Endothelial cell of umbilical vein (primary cell): ENCODE measurements at regions not wholly inside any gene's neighbourhood (a gene's known extent, or its start where the extent isn't known, plus 50 kb on each side); places are given as distances from the start of the nearest gene placed in this dataset.

ENCODE experiments used
- BruUV-seq: library from RNA; stranded (reverse); fragments of 400-500 nt; replicated peaks from 2 replicates; lab custom pipeline; 2021; lab: Mats Ljungman, UMichigan
- CTCF ChIA-PET: fragments of 300-600, 350-600 bp; sonication (Branson Sonifier 250); formaldehyde crosslinking; loops from one replicate; lab custom pipeline; 2021; ENCODE audit warnings: antibody characterized with exemption, inconsistent platforms; lab: Charles Lee
- POLR2A ChIA-PET: fragments of 300-600, 350-600 bp; sonication (Branson Sonifier 250); formaldehyde crosslinking; loops from one replicate; lab custom pipeline; 2021; ENCODE audit warnings: antibody characterized with exemption, inconsistent platforms; lab: Charles Lee
- DNase-seq: peaks from one replicate; pipeline ENCODE4 v3.0.0-alpha.2; 2011; ENCODE audit warnings: low read depth, low spot score
- FAIRE-seq: peaks from 2 replicates; lab custom pipeline; 2011; peaks lifted over from hg19 to GRCh38; lab: Jason Lieb, UNC
- H2AFZ ChIP-seq: 2 replicates; pipeline ENCODE4 v1.6.0; 2012; ENCODE audit warnings: low read depth, low read length, control low read depth, inconsistent platforms
- H3K27ac ChIP-seq: 2 replicates; pipeline ENCODE4 v1.5.1; 2011; ENCODE audit warnings: low read depth, mild to moderate bottlenecking, control low read depth, low read length, moderate library complexity; ENCODE audit not compliant: insufficient read depth
- H3K27me3 ChIP-seq, 2 experiments: 2 replicates each; pipeline versions ENCODE4 v1.6.0 to v1.6.1; 2011; ENCODE audit warnings: low read length in 2 of 2, mixed read lengths in 1 of 2; ENCODE audit not compliant: control insufficient read depth in 2 of 2, insufficient read depth in 2 of 2
- H3K36me3 ChIP-seq, 2 experiments: 2 replicates in 1 of 2; 3 replicates in 1 of 2; pipeline ENCODE4 v1.5.1; 2011; ENCODE audit warnings: low read length in 2 of 2, mild to moderate bottlenecking in 1 of 2, moderate library complexity in 1 of 2; ENCODE audit not compliant: control insufficient read depth in 2 of 2, insufficient read depth in 2 of 2; ENCODE audit errors: extremely low read depth in 1 of 2
- H3K4me1 ChIP-seq: 3 replicates; pipeline ENCODE4 v1.5.1; 2011; ENCODE audit warnings: mild to moderate bottlenecking, low read length; ENCODE audit not compliant: control insufficient read depth, insufficient read depth; ENCODE audit errors: extremely low read depth
- H3K4me2 ChIP-seq: 2 replicates; pipeline ENCODE4 v1.6.1; 2011; ENCODE audit warnings: low read length, control low read depth, mixed read lengths; ENCODE audit not compliant: insufficient read depth
- H3K4me3 ChIP-seq, 3 experiments: fragments of 200-600 bp in 1 of 3; sonication (generic), shearing (Covaris generic) in 1 of 3; replicated peaks in 1 of 3; 2 replicates each; pipeline ENCODE4 v1.5.1; 2011 to 2016; ENCODE audit warnings: control low read depth in 3 of 3, low read length in 3 of 3, mild to moderate bottlenecking in 2 of 3, inconsistent platforms in 1 of 3, low read depth in 1 of 3, moderate library complexity in 1 of 3; ENCODE audit not compliant: insufficient read depth in 1 of 3
- H3K79me2 ChIP-seq: 2 replicates; pipeline ENCODE4 v1.6.0; 2012; ENCODE audit warnings: low read length, inconsistent platforms; ENCODE audit not compliant: control insufficient read depth, insufficient read depth
- H3K9ac ChIP-seq: replicated peaks from 2 replicates; pipeline ENCODE3; 2011; ENCODE audit warnings: low read length, control low read depth; ENCODE audit not compliant: insufficient read depth; ENCODE audit errors: extremely low read depth
- H3K9me1 ChIP-seq: replicated peaks from 3 replicates; pipeline ENCODE4 v1.6.0; 2011; ENCODE audit warnings: mild to moderate bottlenecking, low read length; ENCODE audit not compliant: control insufficient read depth, insufficient read depth; ENCODE audit errors: extremely low read depth
- H3K9me3 ChIP-seq: replicated peaks from 2 replicates; pipeline ENCODE4 v1.5.1; 2012; ENCODE audit warnings: low read length, inconsistent platforms; ENCODE audit not compliant: control insufficient read depth, insufficient read depth
- H4K20me1 ChIP-seq: replicated peaks from 2 replicates; pipeline ENCODE3; 2011; ENCODE audit warnings: mild to moderate bottlenecking, low read length; ENCODE audit not compliant: control insufficient read depth, insufficient read depth; ENCODE audit errors: extremely low read depth
- EZH2 ChIP-seq: IDR thresholded peaks from 2 replicates; pipeline ENCODE4 v1.6.1; 2012; ENCODE audit warnings: borderline replicate concordance, low read depth, mild to moderate bottlenecking, moderate library complexity, low read length, inconsistent platforms; ENCODE audit not compliant: severe bottlenecking
- FOS ChIP-seq: IDR thresholded peaks from 2 replicates; pipeline ENCODE4 v1.6.1; 2011; ENCODE audit warnings: mild to moderate bottlenecking, low read length, moderate library complexity, borderline replicate concordance; ENCODE audit not compliant: insufficient read depth
- GATA2 ChIP-seq: IDR thresholded peaks from 2 replicates; pipeline ENCODE4 v1.7.0; 2011; ENCODE audit warnings: low read depth, mild to moderate bottlenecking, moderate library complexity, mixed read lengths, low read length; ENCODE audit not compliant: insufficient read length, insufficient read depth
- JUN ChIP-seq: IDR thresholded peaks from 2 replicates; pipeline ENCODE4 v1.6.1; 2011; ENCODE audit warnings: borderline replicate concordance, low read depth; ENCODE audit not compliant: insufficient read length, insufficient read depth
- MAX ChIP-seq: IDR thresholded peaks from 2 replicates; pipeline ENCODE4 v1.6.1; 2011; ENCODE audit not compliant: insufficient read depth, insufficient read length
- MYC ChIP-seq: IDR thresholded peaks from one replicate; pipeline ENCODE4 v1.6.1; 2011; ENCODE audit warnings: mild to moderate bottlenecking, low read depth, low read length
- POLR2A ChIP-seq: IDR thresholded peaks from 2 replicates; pipeline ENCODE4 v1.6.1; 2012; ENCODE audit warnings: low read depth, mild to moderate bottlenecking, control low read depth, low read length
- POLR2AphosphoS5 ChIP-seq: IDR thresholded peaks from 2 replicates; pipeline ENCODE4 v1.6.1; 2012; ENCODE audit warnings: low read depth, mild to moderate bottlenecking, control low read depth, low read length, moderate library complexity; ENCODE audit not compliant: insufficient read depth
- dilution Hi-C: fragments of 300-500 bp; cut with MboI; formaldehyde crosslinking; loops from one replicate; pipeline ENCODE4 v1.15.0; 2019; ENCODE audit warnings: low sequenced_read_pairs; ENCODE audit not compliant: extremely low pct_ligation_motif_present
- intact Hi-C: fragments of 100-400 bp; cut with micrococcal nuclease; formaldehyde crosslinking; loops from one replicate; pipeline ENCODE4 v1.10.0; 2022
- TF ChIP-seq, protein P1 (sequence below), 2 donors: IDR thresholded peaks; 1 replicate in 1 of 2; 2 replicates in 1 of 2; pipeline ENCODE4 v1.5.1; 2011; ENCODE audit warnings: low read length in 2 of 2, mild to moderate bottlenecking in 2 of 2, moderate library complexity in 2 of 2, control low read depth in 1 of 2, inconsistent platforms in 1 of 2, low read depth in 1 of 2; ENCODE audit not compliant: insufficient read depth in 1 of 2; ENCODE audit errors: extremely low read depth in 1 of 2

DNA sequence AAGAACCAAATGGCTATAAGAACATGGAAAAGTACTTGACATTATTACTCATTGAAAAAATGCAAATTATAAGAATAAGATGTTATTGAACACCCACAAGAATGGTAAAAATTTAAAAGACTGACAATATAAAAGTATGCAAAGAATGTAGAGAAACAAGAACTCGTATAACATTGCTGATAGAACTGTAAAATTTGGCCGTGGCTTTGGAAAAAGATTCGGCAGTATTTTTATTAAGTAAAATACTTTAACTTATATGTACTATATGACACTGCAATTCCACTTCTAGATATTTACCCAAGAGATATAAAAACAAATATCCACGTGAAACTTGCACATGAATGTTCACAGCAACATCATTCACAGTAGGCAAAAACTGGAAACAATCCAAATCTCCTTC, 239.2 kb downstream of the TPBG start:
- Histone ChIP-seq H3K27ac (no peak overlapping the region), H3K9ac (no peak overlapping the region), H3K4me1 (no peaks in the 10 kb centered on the region), H3K27me3 (no peaks in the 10 kb centered on the region), H4K20me1 (no peaks in the 10 kb centered on the region), H3K9me3 (no peaks in the 10 kb centered on the region), H3K9me1 (no peaks in the 10 kb centered on the region), H3K4me3 (no peak overlapping the region), H3K36me3 (no peaks in the 10 kb centered on the region), H2AFZ (no peak overlapping the region), H3K79me2 (no peaks in the 10 kb centered on the region), H3K4me2 (no peak overlapping the region)
- TF ChIP-seq MYC (no peak), GATA2 (no peak), JUN (no peak), MAX (no peak), FOS (no peak), POLR2A (no peak), EZH2 (no peak), POLR2AphosphoS5 (no peak)
- TF ChIP-seq, protein P1, sequence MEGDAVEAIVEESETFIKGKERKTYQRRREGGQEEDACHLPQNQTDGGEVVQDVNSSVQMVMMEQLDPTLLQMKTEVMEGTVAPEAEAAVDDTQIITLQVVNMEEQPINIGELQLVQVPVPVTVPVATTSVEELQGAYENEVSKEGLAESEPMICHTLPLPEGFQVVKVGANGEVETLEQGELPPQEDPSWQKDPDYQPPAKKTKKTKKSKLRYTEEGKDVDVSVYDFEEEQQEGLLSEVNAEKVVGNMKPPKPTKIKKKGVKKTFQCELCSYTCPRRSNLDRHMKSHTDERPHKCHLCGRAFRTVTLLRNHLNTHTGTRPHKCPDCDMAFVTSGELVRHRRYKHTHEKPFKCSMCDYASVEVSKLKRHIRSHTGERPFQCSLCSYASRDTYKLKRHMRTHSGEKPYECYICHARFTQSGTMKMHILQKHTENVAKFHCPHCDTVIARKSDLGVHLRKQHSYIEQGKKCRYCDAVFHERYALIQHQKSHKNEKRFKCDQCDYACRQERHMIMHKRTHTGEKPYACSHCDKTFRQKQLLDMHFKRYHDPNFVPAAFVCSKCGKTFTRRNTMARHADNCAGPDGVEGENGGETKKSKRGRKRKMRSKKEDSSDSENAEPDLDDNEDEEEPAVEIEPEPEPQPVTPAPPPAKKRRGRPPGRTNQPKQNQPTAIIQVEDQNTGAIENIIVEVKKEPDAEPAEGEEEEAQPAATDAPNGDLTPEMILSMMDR (IDR thresholded peaks at IDR 0.05; ENCODE audit: extremely low read depth in 1 of 2, insufficient read depth in 1 of 2, low read depth in 1 of 2, low read length in 2 of 2), result no peak
- intact Hi-C loops (no loop called here), dilution Hi-C loops (no loop called here)
- ChIA-PET POLR2A (no interaction called here), CTCF (no interaction called here)
- no TSS peak for BruUV-seq
- DNase-seq (no peak), FAIRE-seq (no peak)
